ENCODE measurements at regions not wholly inside any gene's neighbourhood (a gene's known extent, or its start where the extent isn't known, plus 50 kb on each side); places are given as distances from the start of the nearest gene placed in this dataset.

DNA sequence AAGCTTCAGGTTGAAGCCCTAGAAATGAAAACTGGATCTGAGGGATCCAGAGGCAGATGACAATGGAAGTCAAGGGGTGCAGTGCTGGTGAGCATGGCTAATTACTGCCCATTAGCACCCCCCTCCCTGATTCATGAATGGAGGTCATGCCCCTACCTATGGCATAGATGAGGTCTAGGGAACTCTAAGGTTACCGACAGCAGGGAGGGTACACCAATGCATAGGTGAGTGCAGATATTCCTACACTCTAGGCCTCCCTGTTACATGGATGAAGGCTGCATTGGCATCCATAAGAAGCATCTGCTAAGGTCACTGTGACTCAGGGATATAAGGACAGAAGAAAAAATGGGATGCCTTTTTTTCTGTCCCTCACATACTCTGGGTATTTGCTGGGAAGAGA lies 147.3 kb downstream of the CCDC59 start:
- H3K9me3 ChIP-seq (ENCODE audit: control insufficient read depth, insufficient read depth, low read length): no peaks in the 10 kb centered on the region; the same call in 1 of the 2 replicates
- no CpG with 5 or more reads among the region's 1 CpG for WGBS (ENCODE audit: insufficient coverage, insufficient read length)
- DNase-seq (ENCODE audit: low read depth, low spot score): no peak

DNA sequence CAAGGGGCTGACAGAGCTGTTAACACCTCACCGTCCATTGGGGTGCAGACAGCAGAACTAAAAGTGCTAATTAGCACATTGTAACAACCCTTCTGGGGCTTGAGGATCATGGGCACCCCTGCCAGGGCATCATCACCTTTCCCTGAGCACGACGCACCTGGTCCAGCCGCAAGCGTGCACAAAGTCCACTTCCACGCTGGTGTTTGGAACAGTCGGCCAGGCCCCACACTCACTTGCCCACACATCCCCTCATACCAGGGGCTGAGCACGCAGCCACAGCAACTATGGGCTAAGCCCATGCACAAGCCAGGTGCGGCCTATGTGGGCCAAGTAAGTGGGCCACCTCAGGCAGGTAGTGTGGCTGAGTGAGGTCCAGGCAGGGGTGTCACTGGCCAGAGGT lies 148.7 kb downstream of the CCDC59 start:
- Histone ChIP-seq H3K4me1 (ENCODE audit: control insufficient read depth, insufficient read depth, low read length) (no peaks in the 10 kb centered on the region), H3K27me3 (ENCODE audit: control insufficient read depth, insufficient read depth, low read length) (no peaks in the 10 kb centered on the region), H3K27ac (ENCODE audit: low read length) (no peak overlapping the region), H3K36me3 (ENCODE audit: control insufficient read depth, insufficient read depth, low read length) (no peaks in the 10 kb centered on the region), H3K9me3 (ENCODE audit: control insufficient read depth, insufficient read depth, low read length) (no peaks in the 10 kb centered on the region; the same call in 1 of the 2 replicates), H3K4me3 (ENCODE audit: low read length) (no peak overlapping the region)
- no peak for DNase-seq (ENCODE audit: low read depth, low spot score)
- WGBS (ENCODE audit: insufficient coverage, insufficient read length): no CpG with 5 or more reads among the region's 9 CpGs

More for the DNA sequence above, 147.3 kb downstream of the CCDC59 start:
- Histone ChIP-seq H3K36me3 (ENCODE audit: control insufficient read depth, insufficient read depth, low read length) (no peaks in the 10 kb centered on the region), H3K4me3 (ENCODE audit: low read length) (no peak overlapping the region), H3K4me1 (ENCODE audit: control insufficient read depth, insufficient read depth, low read length) (no peaks in the 10 kb centered on the region), H3K27me3 (ENCODE audit: control insufficient read depth, insufficient read depth, low read length) (no peaks in the 10 kb centered on the region), H3K27ac (ENCODE audit: low read length) (no peak overlapping the region)

DNA sequence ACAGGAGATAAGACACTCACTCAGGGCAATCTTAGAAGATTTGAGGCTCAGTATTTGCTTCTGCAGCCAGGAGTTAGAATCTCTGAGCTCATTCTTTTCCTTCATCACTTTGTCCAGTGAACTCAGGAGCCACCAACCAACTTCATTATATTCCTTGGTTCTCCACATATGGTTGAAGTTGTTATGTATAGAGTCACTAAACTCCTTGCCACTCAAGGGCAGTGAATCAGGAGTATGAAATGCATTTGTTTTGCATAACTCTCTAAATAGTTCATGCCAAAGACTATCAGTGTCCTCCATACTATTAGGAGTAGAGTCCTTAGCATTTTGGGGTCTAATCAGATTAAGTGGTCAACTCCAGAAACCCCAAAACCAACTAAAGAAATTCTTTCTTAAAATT lies 150.6 kb downstream of the CCDC59 start:
- no peak for DNase-seq (ENCODE audit: low read depth, low spot score)
- no peak overlapping the region for H3K27ac ChIP-seq (ENCODE audit: low read length)
- no peak overlapping the region for H3K4me3 ChIP-seq (ENCODE audit: low read length)
- H3K4me1 ChIP-seq (ENCODE audit: control insufficient read depth, insufficient read depth, low read length): no peaks in the 10 kb centered on the region
- no peaks in the 10 kb centered on the region for H3K36me3 ChIP-seq (ENCODE audit: control insufficient read depth, insufficient read depth, low read length)
- no peaks in the 10 kb centered on the region for H3K27me3 ChIP-seq (ENCODE audit: control insufficient read depth, insufficient read depth, low read length)
- H3K9me3 ChIP-seq (ENCODE audit: control insufficient read depth, insufficient read depth, low read length): no peaks in the 10 kb centered on the region; the same call in 1 of the 2 replicates

DNA sequence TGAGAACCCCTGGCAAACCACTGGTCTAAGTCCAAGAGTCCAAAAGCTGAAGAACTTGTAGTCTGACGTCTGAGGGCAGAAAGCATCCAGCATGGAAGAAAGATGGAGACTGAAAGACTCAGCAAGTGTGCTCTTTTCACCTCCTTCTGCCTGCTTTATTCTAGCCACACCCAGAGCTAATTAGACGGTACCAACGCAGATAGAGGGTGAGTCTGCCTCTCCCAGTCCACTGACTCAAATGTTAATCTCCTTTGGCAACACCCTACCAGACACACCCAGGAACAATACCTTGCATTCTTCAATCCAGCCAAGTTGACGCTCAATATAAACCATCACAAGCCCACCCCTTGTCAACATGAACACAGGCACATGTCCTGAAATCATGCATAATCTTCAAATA lies 155.1 kb downstream of the CCDC59 start:
- DNase-seq (ENCODE audit: low read depth, low spot score): no peak
- no peak overlapping the region for H3K27ac ChIP-seq (ENCODE audit: low read length)
- no peak overlapping the region for H3K4me3 ChIP-seq (ENCODE audit: low read length)
- no peaks in the 10 kb centered on the region for H3K4me1 ChIP-seq (ENCODE audit: control insufficient read depth, insufficient read depth, low read length)
- H3K27me3 ChIP-seq (ENCODE audit: control insufficient read depth, insufficient read depth, low read length): no peaks in the 10 kb centered on the region
- no peaks in the 10 kb centered on the region for H3K36me3 ChIP-seq (ENCODE audit: control insufficient read depth, insufficient read depth, low read length)
- H3K9me3 ChIP-seq (ENCODE audit: control insufficient read depth, insufficient read depth, low read length): no peaks in the 10 kb centered on the region
- WGBS (ENCODE audit: insufficient coverage, insufficient read length): no CpG with 5 or more reads among the region's 4 CpGs

DNA sequence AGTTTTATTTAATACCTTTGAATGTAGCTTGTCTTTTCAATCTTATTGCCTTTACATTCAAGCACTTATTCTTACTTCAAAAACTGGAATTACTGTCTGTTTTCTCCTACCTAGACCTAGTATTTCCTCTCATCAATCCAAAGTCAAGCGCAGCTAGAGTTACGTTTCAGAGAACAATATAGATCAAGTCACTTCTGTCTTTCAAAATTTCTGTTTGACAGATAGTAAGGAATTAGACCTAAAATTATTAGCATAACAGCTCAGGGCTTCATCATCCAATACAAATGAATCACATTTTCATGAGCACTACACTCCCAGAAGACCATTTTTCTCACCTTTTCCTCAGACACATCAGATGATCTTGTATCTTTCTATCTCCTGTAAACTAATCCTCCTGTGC lies 170.6 kb downstream of the CCDC59 start:
- no peaks in the 10 kb centered on the region for H3K4me1 ChIP-seq (ENCODE audit: control insufficient read depth, insufficient read depth, low read length)
- no CpG with 5 or more reads among the region's 2 CpGs for WGBS (ENCODE audit: insufficient coverage, insufficient read length)
- no peaks in the 10 kb centered on the region for H3K9me3 ChIP-seq (ENCODE audit: control insufficient read depth, insufficient read depth, low read length)
- H3K27ac ChIP-seq (ENCODE audit: low read length): no peak overlapping the region
- H3K27me3 ChIP-seq (ENCODE audit: control insufficient read depth, insufficient read depth, low read length): no peaks in the 10 kb centered on the region
- H3K4me3 ChIP-seq (ENCODE audit: low read length): no peak overlapping the region
- DNase-seq (ENCODE audit: low read depth, low spot score): no peak
- H3K36me3 ChIP-seq (ENCODE audit: control insufficient read depth, insufficient read depth, low read length): no peaks in the 10 kb centered on the region

DNA sequence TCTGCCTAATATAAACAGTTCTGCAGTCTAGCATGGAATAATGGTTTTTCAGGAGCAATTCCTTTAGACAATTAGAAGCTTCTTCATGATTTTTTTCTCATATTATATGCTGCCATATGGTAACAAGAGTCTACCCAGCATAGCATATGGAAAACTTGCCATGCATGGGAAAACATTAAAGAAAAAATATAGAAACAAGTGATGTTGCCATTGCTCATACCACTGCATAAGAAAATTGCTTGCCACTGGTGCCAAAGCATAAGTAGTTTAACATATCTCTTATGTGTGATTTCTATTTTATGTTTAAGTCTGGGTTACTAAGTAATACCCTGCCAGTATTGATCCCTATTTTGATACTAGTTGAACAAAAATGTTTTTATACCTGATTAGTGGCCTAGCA lies 171.2 kb downstream of the CCDC59 start:
- H3K27me3 ChIP-seq (ENCODE audit: control insufficient read depth, insufficient read depth, low read length): no peaks in the 10 kb centered on the region
- H3K4me3 ChIP-seq (ENCODE audit: low read length): no peak overlapping the region
- H3K9me3 ChIP-seq (ENCODE audit: control insufficient read depth, insufficient read depth, low read length): no peaks in the 10 kb centered on the region
- H3K36me3 ChIP-seq (ENCODE audit: control insufficient read depth, insufficient read depth, low read length): no peaks in the 10 kb centered on the region
- H3K4me1 ChIP-seq (ENCODE audit: control insufficient read depth, insufficient read depth, low read length): no peaks in the 10 kb centered on the region
- no peak overlapping the region for H3K27ac ChIP-seq (ENCODE audit: low read length)
- no peak for DNase-seq (ENCODE audit: low read depth, low spot score)

DNA sequence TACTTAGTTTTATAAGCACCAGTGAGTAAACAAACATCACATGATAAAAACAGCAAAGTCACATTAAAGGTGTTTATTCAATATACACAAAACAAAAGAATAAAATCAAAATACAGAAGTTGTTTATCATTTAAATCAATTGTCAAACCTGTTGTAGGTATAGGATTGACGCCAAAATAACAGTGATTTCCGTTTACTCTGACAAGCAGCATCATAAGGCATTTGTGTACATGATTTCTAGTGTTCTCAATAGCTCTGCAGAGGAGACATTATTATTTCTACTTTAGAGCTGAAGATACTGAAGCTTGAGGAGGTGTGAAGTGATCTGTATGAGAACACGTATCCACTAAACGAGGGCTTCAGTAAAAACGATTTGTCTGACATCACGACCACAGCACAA lies 171.9 kb downstream of the CCDC59 start:
- H3K4me3 ChIP-seq (ENCODE audit: low read length): no peak overlapping the region
- no peaks in the 10 kb centered on the region for H3K27me3 ChIP-seq (ENCODE audit: control insufficient read depth, insufficient read depth, low read length)
- DNase-seq (ENCODE audit: low read depth, low spot score): no peak
- no CpG with 5 or more reads among the region's 6 CpGs for WGBS (ENCODE audit: insufficient coverage, insufficient read length)
- H3K4me1 ChIP-seq (ENCODE audit: control insufficient read depth, insufficient read depth, low read length): no peaks in the 10 kb centered on the region
- no peaks in the 10 kb centered on the region for H3K36me3 ChIP-seq (ENCODE audit: control insufficient read depth, insufficient read depth, low read length)
- no peaks in the 10 kb centered on the region for H3K9me3 ChIP-seq (ENCODE audit: control insufficient read depth, insufficient read depth, low read length)
- H3K27ac ChIP-seq (ENCODE audit: low read length): no peak overlapping the region

DNA sequence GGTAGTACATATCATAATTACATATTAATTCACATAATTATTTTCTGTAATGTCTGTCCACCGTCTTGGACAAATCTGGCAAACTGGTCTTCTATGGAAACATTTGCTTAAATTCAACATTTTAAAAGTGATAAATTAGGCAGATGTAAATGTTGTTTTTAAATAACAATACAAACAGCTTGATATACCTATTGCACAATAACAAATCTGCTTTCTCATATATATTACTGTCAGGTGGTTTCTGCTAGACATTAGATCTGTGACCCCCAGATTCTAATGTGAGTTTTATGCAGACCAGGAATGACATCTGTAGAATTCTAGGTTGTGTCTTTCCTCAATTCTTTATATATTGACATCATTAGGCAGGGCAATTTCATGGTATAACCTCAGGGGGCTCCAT lies 173.3 kb downstream of the CCDC59 start:
- Histone ChIP-seq H3K4me3 (ENCODE audit: low read length) (no peak overlapping the region), H3K4me1 (ENCODE audit: control insufficient read depth, insufficient read depth, low read length) (no peaks in the 10 kb centered on the region), H3K36me3 (ENCODE audit: control insufficient read depth, insufficient read depth, low read length) (no peaks in the 10 kb centered on the region), H3K27ac (ENCODE audit: low read length) (no peak overlapping the region), H3K27me3 (ENCODE audit: control insufficient read depth, insufficient read depth, low read length) (no peaks in the 10 kb centered on the region), H3K9me3 (ENCODE audit: control insufficient read depth, insufficient read depth, low read length) (no peaks in the 10 kb centered on the region)
- WGBS (ENCODE audit: insufficient coverage, insufficient read length): no CpG with 5 or more reads among the region's 1 CpG
- DNase-seq (ENCODE audit: low read depth, low spot score): no peak

DNA sequence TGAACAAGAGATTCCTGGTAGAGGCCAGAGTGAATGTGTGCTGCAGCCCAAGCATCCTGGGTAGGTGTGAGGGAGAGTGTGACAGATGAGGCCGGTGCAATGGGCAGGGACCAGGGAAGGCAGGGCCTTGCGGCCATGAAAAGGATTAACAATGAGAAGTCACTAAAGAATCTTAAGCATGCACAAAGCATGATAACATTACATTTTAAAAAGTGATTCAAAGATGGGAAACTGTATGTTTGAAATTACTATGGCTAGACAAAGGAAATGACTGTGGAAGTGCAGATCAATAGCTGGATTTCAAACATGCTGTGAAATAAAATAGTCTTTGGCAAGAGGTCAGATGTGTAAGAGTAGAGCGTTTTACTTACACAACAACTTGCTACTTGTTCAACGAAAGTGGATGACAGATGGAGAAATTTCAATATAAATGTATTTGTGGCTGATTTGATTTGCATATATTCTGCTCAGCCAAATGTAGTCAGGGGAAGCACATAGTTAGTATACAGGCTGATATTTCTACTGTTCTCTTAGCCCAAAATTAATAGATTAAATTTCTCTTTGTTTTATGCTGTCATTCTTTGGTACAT lies 175.5 kb downstream of the CCDC59 start:
- H3K4me3 ChIP-seq (ENCODE audit: low read length): no peak overlapping the region
- no peaks in the 10 kb centered on the region for H3K9me3 ChIP-seq (ENCODE audit: control insufficient read depth, insufficient read depth, low read length)
- no CpG with 5 or more reads among the region's 4 CpGs for WGBS (ENCODE audit: insufficient coverage, insufficient read length)
- no peak for DNase-seq (ENCODE audit: low read depth, low spot score)
- no peak overlapping the region for H3K27ac ChIP-seq (ENCODE audit: low read length)
- H3K36me3 ChIP-seq (ENCODE audit: control insufficient read depth, insufficient read depth, low read length): no peaks in the 10 kb centered on the region
- no peaks in the 10 kb centered on the region for H3K27me3 ChIP-seq (ENCODE audit: control insufficient read depth, insufficient read depth, low read length)
- no peaks in the 10 kb centered on the region for H3K4me1 ChIP-seq (ENCODE audit: control insufficient read depth, insufficient read depth, low read length)

DNA sequence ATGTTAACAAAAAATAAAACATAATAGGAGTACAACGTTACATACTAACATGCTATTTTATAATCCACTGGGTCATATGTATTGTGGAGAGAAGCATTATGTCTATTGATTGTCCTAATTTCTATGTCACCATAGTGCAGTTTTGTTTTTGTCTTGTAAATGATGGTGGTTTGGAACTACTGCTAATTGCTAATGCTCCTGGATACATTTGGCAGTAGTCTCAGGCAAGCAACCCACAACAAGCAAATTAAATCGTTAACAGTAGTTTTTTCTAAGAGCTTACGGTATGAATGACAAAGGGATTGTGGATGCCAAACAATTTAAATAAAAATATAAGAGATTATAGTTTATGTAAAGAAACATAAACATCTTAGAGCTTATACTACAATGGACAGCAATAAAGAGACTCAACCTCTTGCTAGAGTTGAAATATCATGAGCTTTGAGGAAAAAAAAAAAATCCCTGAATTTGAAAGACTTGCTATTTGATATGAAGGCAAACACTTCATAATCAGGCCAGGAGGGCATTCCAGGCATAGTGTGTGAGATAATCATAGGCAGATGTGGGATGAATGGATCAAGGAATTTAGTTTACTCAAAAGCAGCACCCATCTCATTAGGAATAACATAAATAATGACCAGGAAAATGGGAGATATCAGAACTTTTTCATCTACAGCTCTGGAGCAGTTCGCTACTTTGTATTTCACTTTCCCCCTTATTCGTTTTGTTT lies 181.3 kb downstream of the CCDC59 start:
- H3K4me1 ChIP-seq (ENCODE audit: control insufficient read depth, insufficient read depth, low read length): peaks cover 2% of the 10 kb centered on the region; the same call in 1 of the 2 replicates
- no CpG with 5 or more reads among the region's 5 CpGs for whole genome bisulfite sequencing (ENCODE audit: insufficient coverage, insufficient read length)
- no peaks in the 10 kb centered on the region for H3K27me3 ChIP-seq (ENCODE audit: control insufficient read depth, insufficient read depth, low read length)
- DNase-seq (ENCODE audit: low read depth, low spot score): no peak
- no peak overlapping the region for H3K4me3 ChIP-seq (ENCODE audit: low read length)
- H3K27ac ChIP-seq (ENCODE audit: low read length): no peak overlapping the region
- no peaks in the 10 kb centered on the region for H3K36me3 ChIP-seq (ENCODE audit: control insufficient read depth, insufficient read depth, low read length)
- H3K9me3 ChIP-seq (ENCODE audit: control insufficient read depth, insufficient read depth, low read length): no peaks in the 10 kb centered on the region

DNA sequence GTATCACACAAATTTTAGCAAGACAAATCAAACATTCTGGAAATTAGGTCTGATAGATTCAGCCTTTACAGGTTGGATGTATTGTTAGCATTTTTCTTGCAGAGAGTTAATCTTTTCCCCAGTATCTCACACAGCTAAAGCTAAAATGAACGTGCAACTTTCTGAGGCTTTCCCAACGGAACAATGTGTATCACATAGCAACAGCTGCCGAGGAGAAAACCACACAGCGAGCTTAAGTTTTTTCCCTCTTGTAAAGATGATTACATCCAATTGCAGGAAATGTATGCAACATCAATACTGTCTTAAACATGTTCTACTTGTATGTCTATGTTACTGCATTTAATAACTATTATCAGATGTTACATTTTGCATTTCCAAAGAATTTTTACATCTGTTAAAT lies 182.2 kb downstream of the CCDC59 start:
- no CpG with 5 or more reads among the region's 4 CpGs for WGBS (ENCODE audit: insufficient coverage, insufficient read length)
- Histone ChIP-seq H3K4me3 (ENCODE audit: low read length) (no peak overlapping the region), H3K27me3 (ENCODE audit: control insufficient read depth, insufficient read depth, low read length) (no peaks in the 10 kb centered on the region), H3K9me3 (ENCODE audit: control insufficient read depth, insufficient read depth, low read length) (no peaks in the 10 kb centered on the region), H3K36me3 (ENCODE audit: control insufficient read depth, insufficient read depth, low read length) (no peaks in the 10 kb centered on the region), H3K4me1 (ENCODE audit: control insufficient read depth, insufficient read depth, low read length) (peaks cover 2% of the 10 kb centered on the region; the same call in 1 of the 2 replicates), H3K27ac (ENCODE audit: low read length) (no peak overlapping the region)
- no peak for DNase-seq (ENCODE audit: low read depth, low spot score)

Data from iPS DF 6.9 (cell line).